ENCODE measurements at regions not wholly inside any gene's neighbourhood (a gene's known extent, or its start where the extent isn't known, plus 50 kb on each side); places are given as distances from the start of the nearest gene placed in this dataset.

DNA sequence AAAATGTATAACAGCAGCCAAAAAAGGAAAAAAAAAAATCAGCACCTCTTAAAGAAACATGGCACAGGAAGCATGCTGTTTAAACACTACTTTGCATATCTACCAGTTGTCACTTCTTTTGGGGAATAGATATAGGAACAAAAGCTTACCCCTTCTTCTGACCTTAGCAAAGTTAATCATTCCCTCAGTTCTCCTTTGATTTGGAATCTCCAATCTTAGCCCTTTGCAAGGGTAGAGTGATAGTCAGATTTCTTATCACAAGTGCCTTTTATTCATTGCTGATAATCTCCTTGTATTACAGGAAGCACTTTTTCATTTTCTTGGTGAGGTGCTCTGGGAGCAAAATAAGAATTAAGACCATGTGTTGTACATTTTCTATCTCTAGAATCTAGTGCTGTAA lies 1327.6 kb downstream of the OLFM4 start:
- TF ChIP-seq CTCF (IDR thresholded peaks at IDR 0.05): no peak
- TF ChIP-seq POLR2A (IDR thresholded peaks at IDR 0.05): no peak
